Fibroblast of the aortic adventitia (primary cell): ENCODE measurements at regions not wholly inside any gene's neighbourhood (a gene's known extent, or its start where the extent isn't known, plus 50 kb on each side); places are given as distances from the start of the nearest gene placed in this dataset.

ENCODE experiments used
- DNase-seq: peaks from one replicate; pipeline ENCODE4 v3.0.0-alpha.2; 2010; ENCODE audit warnings: low read depth
- H3K4me3 ChIP-seq: 2 replicates; pipeline ENCODE4 v1.5.1; 2011; ENCODE audit warnings: low read depth, mild to moderate bottlenecking, control low read depth, low read length, moderate library complexity
- CTCF ChIP-seq: IDR thresholded peaks from 2 replicates; pipeline ENCODE4 v1.5.1; 2011; ENCODE audit warnings: mild to moderate bottlenecking, low read length, control low read depth, inconsistent platforms; ENCODE audit not compliant: insufficient read depth

GRCh38 chr2:150971910-150972309 is 289.8 kb downstream of the RBM43 start:
- no peak for DNase-seq
- TF ChIP-seq CTCF, result no peak
- H3K4me3 ChIP-seq, result no peak overlapping the region

GRCh38 chr2:150963336-150963735 is 298.3 kb downstream of the RBM43 start:
- TF ChIP-seq CTCF, result no peak
- DNase-seq, result no peak
- H3K4me3 ChIP-seq, result no peak overlapping the region

GRCh38 chr2:150955231-150955630 is 306.4 kb downstream of the RBM43 start:
- no peak for DNase-seq
- no peak for TF ChIP-seq CTCF
- no peak overlapping the region for H3K4me3 ChIP-seq

- DNase-seq, result no peak
- no peak for TF ChIP-seq CTCF
- no peak overlapping the region for H3K4me3 ChIP-seq
Measured at GRCh38 chr2:150946831-150947230, 314.8 kb downstream of the RBM43 start.

- TF ChIP-seq CTCF, result no peak
- no peak overlapping the region for H3K4me3 ChIP-seq
- DNase-seq, result no peak
Measured at GRCh38 chr2:150944315-150944714, 317.3 kb downstream of the RBM43 start.

- no peak overlapping the region for H3K4me3 ChIP-seq
- no peak for DNase-seq
- no peak for TF ChIP-seq CTCF
Measured at GRCh38 chr2:150939087-150939486, 322.6 kb downstream of the RBM43 start.

GRCh38 chr2:150938527-150938926 is 323.1 kb downstream of the RBM43 start:
- no peak overlapping the region for H3K4me3 ChIP-seq
- peak; percentile 52 for DNase-seq
- TF ChIP-seq CTCF, result no peak
